Neural progenitor cell (in vitro differentiated cells): ENCODE measurements at regions not wholly inside any gene's neighbourhood (a gene's known extent, or its start where the extent isn't known, plus 50 kb on each side); places are given as distances from the start of the nearest gene placed in this dataset.

Experiments used
- CTCF ChIP-seq: fragments of 200-600 bp; sonication (generic); IDR thresholded peaks from 2 replicates; pipeline ENCODE4 v1.5.1; 2017; ENCODE audit warnings: antibody characterized with exemption, mild to moderate bottlenecking
- EZH2phosphoT487 ChIP-seq: fragments of 200-600 bp; sonication (generic); IDR thresholded peaks from 2 replicates; pipeline ENCODE4 v1.6.1; 2017; ENCODE audit warnings: antibody characterized with exemption

GRCh38 chr4:41375561-41375960 lies 118.8 kb downstream of the UCHL1 start:
- TF ChIP-seq CTCF (no peak), EZH2phosphoT487 (no peak)
